SK-N-SH treated with all-trans-retinoic acid at 6 μM for 48 hours (cell line): ENCODE measurements at regions not wholly inside any gene's neighbourhood (a gene's known extent, or its start where the extent isn't known, plus 50 kb on each side); places are given as distances from the start of the nearest gene placed in this dataset.

Experiments
- ATAC-seq: fragments of 200-7000 bp; cut with Tn5 transposase; 3 replicates; pipeline ENCODE4 v1.9.1; 2020; ENCODE audit warnings: mild to moderate bottlenecking, moderate library complexity
- ARNTL ChIP-seq: fragments of 450-650 bp; formaldehyde crosslinking; IDR thresholded peaks from 2 replicates; pipeline ENCODE4 v1.5.0; 2020; ENCODE audit warnings: low read depth, mild to moderate bottlenecking, moderate library complexity, borderline replicate concordance
- BACH2 ChIP-seq: fragments of 250-450 bp; sonication (Bioruptor Pico); IDR thresholded peaks from 2 replicates; pipeline ENCODE4 v1.9.0; 2021; ENCODE audit warnings: mild to moderate bottlenecking, borderline replicate concordance
- CREB5 ChIP-seq: fragments of 250-450 bp; sonication (Bioruptor Pico); IDR thresholded peaks from 2 replicates; pipeline ENCODE4 v1.5.1; 2020; ENCODE audit warnings: low read depth, mild to moderate bottlenecking, moderate library complexity
- CSDC2 ChIP-seq: fragments of 250-450 bp; sonication (Bioruptor Pico); IDR thresholded peaks from 2 replicates; pipeline ENCODE4 v1.5.0; 2020; ENCODE audit warnings: mild to moderate bottlenecking, moderate library complexity
- CSRNP3 ChIP-seq: fragments of 250-450 bp; sonication (Bioruptor Pico); IDR thresholded peaks from 2 replicates; pipeline ENCODE4 v1.5.1; 2021; ENCODE audit warnings: mild to moderate bottlenecking, moderate library complexity
- ESRRG ChIP-seq: fragments of 250-450 bp; sonication (Bioruptor Pico); IDR thresholded peaks from 2 replicates; pipeline ENCODE4 v1.6.1; 2021; ENCODE audit warnings: mild to moderate bottlenecking
- GLIS3 ChIP-seq: fragments of 250-450 bp; sonication (Bioruptor Pico); IDR thresholded peaks from 2 replicates; pipeline ENCODE4 v1.5.0; 2020; ENCODE audit warnings: mild to moderate bottlenecking, moderate library complexity
- ISL1 ChIP-seq: fragments of 250-450 bp; sonication (Bioruptor Pico); IDR thresholded peaks from 2 replicates; pipeline ENCODE4 v2.1.2; 2022; ENCODE audit warnings: mild to moderate bottlenecking, moderate library complexity
- OSR1 ChIP-seq: fragments of 250-450 bp; sonication (Bioruptor Pico); IDR thresholded peaks from 2 replicates; pipeline ENCODE4 v1.8.0; 2022; ENCODE audit warnings: moderate library complexity, mild to moderate bottlenecking, inconsistent platforms
- POU6F1 ChIP-seq: fragments of 250-450 bp; sonication (Bioruptor Pico); IDR thresholded peaks from 2 replicates; pipeline ENCODE4 v1.8.0; 2021; ENCODE audit warnings: low read depth, mild to moderate bottlenecking, moderate library complexity, borderline replicate concordance
- PPARA ChIP-seq: fragments of 250-450 bp; sonication (Bioruptor Pico); IDR thresholded peaks from 2 replicates; pipeline ENCODE4 v1.5.0; 2020; ENCODE audit warnings: mild to moderate bottlenecking, borderline replicate concordance
- RARB ChIP-seq: fragments of 250-450 bp; sonication (Bioruptor Pico); IDR thresholded peaks from 2 replicates; pipeline ENCODE4 v1.8.0; 2021; ENCODE audit warnings: mild to moderate bottlenecking, moderate library complexity
- SNAI2 ChIP-seq: fragments of 250-450 bp; sonication (Bioruptor Pico); IDR thresholded peaks from 2 replicates; pipeline ENCODE4 v1.5.0; 2020; ENCODE audit warnings: mild to moderate bottlenecking, moderate library complexity
- TCF4 ChIP-seq: fragments of 250-450 bp; sonication (Bioruptor Pico); IDR thresholded peaks from 2 replicates; pipeline ENCODE4 v1.8.0; 2021; ENCODE audit warnings: mild to moderate bottlenecking, moderate library complexity, borderline replicate concordance
- TOX ChIP-seq: fragments of 250-450 bp; sonication (Bioruptor Pico); IDR thresholded peaks from 2 replicates; pipeline ENCODE4 v1.8.0; 2021; ENCODE audit warnings: mild to moderate bottlenecking, moderate library complexity, borderline replicate concordance
- TSHZ2 ChIP-seq: fragments of 250-450 bp; sonication (Bioruptor Pico); IDR thresholded peaks from 2 replicates; pipeline ENCODE4 v1.5.0; 2020; ENCODE audit warnings: mild to moderate bottlenecking, moderate library complexity
- ZC3H10 ChIP-seq: fragments of 250-450 bp; sonication (Bioruptor Pico); IDR thresholded peaks from 2 replicates; pipeline ENCODE4 v1.5.1; 2021; ENCODE audit warnings: mild to moderate bottlenecking, moderate library complexity
- ZFP3 ChIP-seq: fragments of 250-450 bp; sonication (Bioruptor Pico); IDR thresholded peaks from 2 replicates; pipeline ENCODE4 v1.5.0; 2020; ENCODE audit warnings: mild to moderate bottlenecking, moderate library complexity
- ZFP30 ChIP-seq: fragments of 450-650 bp; formaldehyde crosslinking; IDR thresholded peaks from 2 replicates; pipeline ENCODE4 v1.5.0; 2022; ENCODE audit warnings: mild to moderate bottlenecking, moderate library complexity
- ZNF565 ChIP-seq: fragments of 450-650 bp; formaldehyde crosslinking; conservative IDR thresholded peaks from 2 replicates; pipeline ENCODE4 v1.5.0; 2020; ENCODE audit warnings: low read depth, mild to moderate bottlenecking, moderate library complexity
- ZNF70 ChIP-seq: fragments of 450-650 bp; formaldehyde crosslinking; IDR thresholded peaks from 2 replicates; pipeline ENCODE4 v1.5.0; 2020; ENCODE audit warnings: mild to moderate bottlenecking, moderate library complexity

- TF ChIP-seq POU6F1 (CRISPR knock-in tag): no peak
- no peak for TF ChIP-seq ARNTL (CRISPR knock-in tag)
- no peak for TF ChIP-seq RARB (CRISPR knock-in tag)
- no peak for TF ChIP-seq CSRNP3 (CRISPR knock-in tag)
- TF ChIP-seq BACH2 (CRISPR knock-in tag): no peak
- no peak for TF ChIP-seq CSDC2 (CRISPR knock-in tag)
- TF ChIP-seq ESRRG (CRISPR knock-in tag): no peak
Measured at GRCh38 chr5:111942661-111943401, 185.8 kb upstream of the NREP start (continued).

- no peak for TF ChIP-seq OSR1 (CRISPR knock-in tag)
- no peak for TF ChIP-seq TCF4 (CRISPR knock-in tag)
- TF ChIP-seq ZC3H10 (CRISPR knock-in tag): no peak
- no peak for TF ChIP-seq ARNTL (CRISPR knock-in tag)
- TF ChIP-seq CSRNP3 (CRISPR knock-in tag): no peak
- TF ChIP-seq SNAI2 (CRISPR knock-in tag): no peak
- TF ChIP-seq CREB5: no peak
- TF ChIP-seq POU6F1 (CRISPR knock-in tag): no peak
- ATAC-seq: no peak; the same call in 2 of the 3 replicates
Measured at GRCh38 chr5:111942201-111942600, 185.2 kb upstream of the NREP start.

- ATAC-seq: no peak
- no peak for TF ChIP-seq CSDC2 (CRISPR knock-in tag)
- no peak for TF ChIP-seq RARB (CRISPR knock-in tag)
- no peak for TF ChIP-seq TOX
- TF ChIP-seq ARNTL (CRISPR knock-in tag): no peak
- no peak for TF ChIP-seq ZFP3 (CRISPR knock-in tag)
- no peak for TF ChIP-seq OSR1 (CRISPR knock-in tag)
- no peak for TF ChIP-seq ZNF70
- TF ChIP-seq ISL1 (CRISPR knock-in tag): no peak
- TF ChIP-seq ZFP30 (CRISPR knock-in tag): no peak
- TF ChIP-seq TSHZ2 (CRISPR knock-in tag): no peak
- no peak for TF ChIP-seq ZNF565 (CRISPR knock-in tag)
- no peak for TF ChIP-seq SNAI2 (CRISPR knock-in tag)
- TF ChIP-seq ZC3H10 (CRISPR knock-in tag): no peak
- no peak for TF ChIP-seq BACH2 (CRISPR knock-in tag)
- TF ChIP-seq PPARA (CRISPR knock-in tag): no peak
- no peak for TF ChIP-seq POU6F1 (CRISPR knock-in tag)
- TF ChIP-seq CSRNP3 (CRISPR knock-in tag): no peak
- TF ChIP-seq GLIS3 (CRISPR knock-in tag): no peak
- no peak for TF ChIP-seq ESRRG (CRISPR knock-in tag)
Measured at GRCh38 chr5:111937094-111937493, 180.1 kb upstream of the NREP start.
